SH-SY5Y (cell line): ENCODE measurements at regions not wholly inside any gene's neighbourhood (a gene's known extent, or its start where the extent isn't known, plus 50 kb on each side); places are given as distances from the start of the nearest gene placed in this dataset.

Experiments used
- GATA2 ChIP-seq: IDR thresholded peaks from 2 replicates; pipeline ENCODE4 v1.6.1; 2011; ENCODE audit warnings: mild to moderate bottlenecking, low read depth, low read length
- GATA3 ChIP-seq: IDR thresholded peaks from 2 replicates; pipeline ENCODE4 v1.6.1; 2011; ENCODE audit warnings: low read depth, mild to moderate bottlenecking, low read length, moderate library complexity

GRCh38 chr10:21432266-21432665 lies 93.2 kb downstream of the SKIDA1 start:
- TF ChIP-seq GATA3 (no peak), GATA2 (no peak)
